ENCODE measurements at regions not wholly inside any gene's neighbourhood (a gene's known extent, or its start where the extent isn't known, plus 50 kb on each side); places are given as distances from the start of the nearest gene placed in this dataset.

DNA sequence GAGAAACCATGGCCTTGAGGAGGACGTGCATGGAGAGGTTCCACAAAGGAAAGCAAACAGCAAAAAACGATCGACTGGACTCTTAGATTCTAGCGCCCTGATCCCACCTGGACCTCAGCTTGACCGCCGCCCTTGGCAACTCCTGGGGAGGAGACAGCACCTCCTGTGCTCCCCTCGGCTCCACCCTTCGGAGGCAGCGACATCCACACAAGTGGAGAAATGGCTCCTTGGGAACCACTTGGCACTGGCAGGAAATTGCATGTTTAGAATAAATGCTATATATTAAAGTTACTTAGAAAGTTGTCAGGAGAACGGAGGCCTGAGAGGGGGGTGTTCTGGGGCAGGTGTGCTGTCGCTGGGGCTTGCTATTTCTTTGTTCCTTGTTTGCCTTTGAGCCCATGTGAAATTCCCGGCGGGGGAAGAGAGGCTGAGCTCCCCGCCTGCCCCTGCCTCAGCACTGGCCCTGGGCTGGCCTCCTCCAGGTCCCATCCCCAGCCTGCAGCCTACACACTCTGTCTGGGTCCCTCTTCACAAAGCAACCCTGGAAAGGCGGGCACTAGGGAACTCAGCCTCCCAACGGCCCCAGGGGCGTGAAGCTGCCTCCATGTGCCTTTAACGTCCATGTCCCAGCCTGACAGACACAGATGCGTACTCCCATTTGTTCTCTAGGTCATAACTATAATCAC, 395.3 kb downstream of the BRD1 start:
- TF ChIP-seq, protein P1, sequence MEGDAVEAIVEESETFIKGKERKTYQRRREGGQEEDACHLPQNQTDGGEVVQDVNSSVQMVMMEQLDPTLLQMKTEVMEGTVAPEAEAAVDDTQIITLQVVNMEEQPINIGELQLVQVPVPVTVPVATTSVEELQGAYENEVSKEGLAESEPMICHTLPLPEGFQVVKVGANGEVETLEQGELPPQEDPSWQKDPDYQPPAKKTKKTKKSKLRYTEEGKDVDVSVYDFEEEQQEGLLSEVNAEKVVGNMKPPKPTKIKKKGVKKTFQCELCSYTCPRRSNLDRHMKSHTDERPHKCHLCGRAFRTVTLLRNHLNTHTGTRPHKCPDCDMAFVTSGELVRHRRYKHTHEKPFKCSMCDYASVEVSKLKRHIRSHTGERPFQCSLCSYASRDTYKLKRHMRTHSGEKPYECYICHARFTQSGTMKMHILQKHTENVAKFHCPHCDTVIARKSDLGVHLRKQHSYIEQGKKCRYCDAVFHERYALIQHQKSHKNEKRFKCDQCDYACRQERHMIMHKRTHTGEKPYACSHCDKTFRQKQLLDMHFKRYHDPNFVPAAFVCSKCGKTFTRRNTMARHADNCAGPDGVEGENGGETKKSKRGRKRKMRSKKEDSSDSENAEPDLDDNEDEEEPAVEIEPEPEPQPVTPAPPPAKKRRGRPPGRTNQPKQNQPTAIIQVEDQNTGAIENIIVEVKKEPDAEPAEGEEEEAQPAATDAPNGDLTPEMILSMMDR (IDR thresholded peaks at IDR 0.05) = no peak
- no peak for TF ChIP-seq EP300 (IDR thresholded peaks at IDR 0.05)
